Endodermal cell (in vitro differentiated cells): ENCODE measurements at regions not wholly inside any gene's neighbourhood (a gene's known extent, or its start where the extent isn't known, plus 50 kb on each side); places are given as distances from the start of the nearest gene placed in this dataset.

Experiments used
- DNase-seq: peaks from one replicate; pipeline ENCODE4 v3.0.0-alpha.2; 2017
- H3K27ac ChIP-seq: 2 replicates; pipeline ENCODE4 v1.5.1; 2013; ENCODE audit warnings: mild to moderate bottlenecking, low read depth, low read length, moderate library complexity
- H3K27me3 ChIP-seq: 2 replicates; pipeline ENCODE4 v1.6.1; 2013; ENCODE audit warnings: mild to moderate bottlenecking, low read length, moderate library complexity; ENCODE audit not compliant: insufficient read depth, control insufficient read depth, poor library complexity, severe bottlenecking
- H3K36me3 ChIP-seq: 2 replicates; pipeline ENCODE4 v1.7.0; 2013; ENCODE audit warnings: mild to moderate bottlenecking, low read length, moderate library complexity; ENCODE audit not compliant: control insufficient read depth, insufficient read depth
- H3K4me1 ChIP-seq: one replicate; pipeline ENCODE4 v1.7.0; 2013; ENCODE audit warnings: low read length; ENCODE audit not compliant: control insufficient read depth, insufficient read depth
- H3K4me3 ChIP-seq: 2 replicates; pipeline ENCODE4 v1.5.1; 2013; ENCODE audit warnings: mild to moderate bottlenecking, low read length, moderate library complexity
- H3K9ac ChIP-seq: 2 replicates; pipeline ENCODE4 v1.6.1; 2013; ENCODE audit warnings: mild to moderate bottlenecking, low read length, moderate library complexity; ENCODE audit not compliant: poor library complexity, severe bottlenecking; ENCODE audit errors: extremely low read depth
- H3K9me3 ChIP-seq: 2 replicates; pipeline ENCODE4 v1.6.1; 2013; ENCODE audit warnings: mild to moderate bottlenecking, low read length, moderate library complexity; ENCODE audit not compliant: control insufficient read depth
- H3K27ac Mint-ChIP-seq: 2 replicates; pipeline ENCODE4 v1.8.0; 2020; ENCODE audit warnings: mixed read lengths
- H3K27me3 Mint-ChIP-seq: 2 replicates; pipeline ENCODE4 v1.8.0; 2021; ENCODE audit warnings: mild to moderate bottlenecking, mixed read lengths; ENCODE audit not compliant: insufficient read depth
- H3K36me3 Mint-ChIP-seq: 2 replicates; pipeline ENCODE4 v1.8.0; 2020; ENCODE audit warnings: low read depth, mixed read lengths
- H3K4me1 Mint-ChIP-seq: 2 replicates; pipeline ENCODE4 v1.8.0; 2020; ENCODE audit warnings: mixed read lengths
- H3K4me3 Mint-ChIP-seq: 2 replicates; pipeline ENCODE4 v1.8.0; 2020; ENCODE audit warnings: mild to moderate bottlenecking, moderate library complexity, mixed read lengths
- H3K9me3 Mint-ChIP-seq: 2 replicates; pipeline ENCODE4 v1.8.0; 2020; ENCODE audit warnings: mild to moderate bottlenecking, mixed read lengths
- CTCF ChIP-seq: fragments of 200-600 bp; sonication (generic); conservative IDR thresholded peaks from 2 replicates; pipeline ENCODE4 v1.5.0; 2021; ENCODE audit warnings: antibody characterized with exemption, mild to moderate bottlenecking
- whole genome bisulfite sequencing, 2 experiments: methylation state at CpG; one replicate each; pipeline versions ENCODE4 v1.1.5 to v1.1.7; 2013; ENCODE audit warnings: missing lambda C conversion rate in 2 of 2, mixed read lengths in 1 of 2; ENCODE audit not compliant: insufficient coverage in 1 of 2, insufficient read length in 1 of 2; 5-methylcytosine and 5-hydroxymethylcytosine counted together

GRCh38 chr10:50981385-50981784, 92.9 kb upstream of the PRKG1 start:
- no peak overlapping the region for H3K9ac ChIP-seq
- TF ChIP-seq CTCF: no peak
- H3K27ac ChIP-seq: no peak overlapping the region
- no peak for DNase-seq
- H3K4me1 Mint-ChIP-seq: no peaks in the 10 kb centered on the region
- H3K27ac Mint-ChIP-seq: no peak overlapping the region
- H3K4me3 ChIP-seq: no peak overlapping the region
- H3K36me3 Mint-ChIP-seq: no peaks in the 10 kb centered on the region
- H3K9me3 Mint-ChIP-seq: no peaks in the 10 kb centered on the region
- H3K27me3 ChIP-seq: no peaks in the 10 kb centered on the region
- no peaks in the 10 kb centered on the region for H3K9me3 ChIP-seq
- no peaks in the 10 kb centered on the region for H3K4me1 ChIP-seq
- peaks cover 2% of the 10 kb centered on the region for H3K27me3 Mint-ChIP-seq
- no peaks in the 10 kb centered on the region for H3K36me3 ChIP-seq
- H3K4me3 Mint-ChIP-seq: no peak overlapping the region

- no peak overlapping the region for H3K27ac Mint-ChIP-seq
- WGBS, 2 experiments: 92% methylated on average over 1 of the region's 1 CpG; no CpG with 5 or more reads in 1 of the 2 experiments
Observed at GRCh38 chr10:50981904-50982303, 92.4 kb upstream of the PRKG1 start.

GRCh38 chr10:50982989-50983388, 91.3 kb upstream of the PRKG1 start:
- H3K36me3 ChIP-seq: no peaks in the 10 kb centered on the region
- H3K4me3 ChIP-seq: no peak overlapping the region
- H3K27ac ChIP-seq: peak overlapping the region; percentile 49
- H3K4me1 Mint-ChIP-seq: no peaks in the 10 kb centered on the region
- no peak for DNase-seq
- no peak for TF ChIP-seq CTCF
- H3K4me3 Mint-ChIP-seq: no peak overlapping the region
- no peaks in the 10 kb centered on the region for H3K36me3 Mint-ChIP-seq
- H3K9ac ChIP-seq: no peak overlapping the region
- WGBS, 2 experiments: 62 to 84% methylated on average over 2 to 4 of the region's 4 CpGs
- H3K4me1 ChIP-seq: no peaks in the 10 kb centered on the region
- no peaks in the 10 kb centered on the region for H3K9me3 Mint-ChIP-seq
- peaks cover 11% of the 10 kb centered on the region for H3K27me3 ChIP-seq
- H3K9me3 ChIP-seq: no peaks in the 10 kb centered on the region
- H3K27me3 Mint-ChIP-seq: peaks cover 6% of the 10 kb centered on the region
- no peak overlapping the region for H3K27ac Mint-ChIP-seq

More at GRCh38 chr10:50981904-50982303, 92.4 kb upstream of the PRKG1 start:
- Histone ChIP-seq H3K9me3 (no peaks in the 10 kb centered on the region), H3K27ac (no peak overlapping the region), H3K9ac (no peak overlapping the region), H3K4me1 (no peaks in the 10 kb centered on the region), H3K36me3 (no peaks in the 10 kb centered on the region), H3K4me3 (no peak overlapping the region), H3K27me3 (peaks cover under 1% of the 10 kb centered on the region)
- no peaks in the 10 kb centered on the region for H3K36me3 Mint-ChIP-seq
- no peaks in the 10 kb centered on the region for H3K9me3 Mint-ChIP-seq
- H3K4me1 Mint-ChIP-seq: no peaks in the 10 kb centered on the region
- no peak for TF ChIP-seq CTCF
- no peak overlapping the region for H3K4me3 Mint-ChIP-seq
- peaks cover 2% of the 10 kb centered on the region for H3K27me3 Mint-ChIP-seq
- DNase-seq: no peak
